Upper lobe of left lung (tissue), 4 donors: ENCODE measurements at regions not wholly inside any gene's neighbourhood (a gene's known extent, or its start where the extent isn't known, plus 50 kb on each side); places are given as distances from the start of the nearest gene placed in this dataset.

Source experiments
- CTCF ChIP-seq, 6 experiments: fragments of 450-650 bp in 4 of 6; fragments of 200-600 bp in 2 of 6; sonication (generic) in 2 of 6; IDR thresholded peaks; one replicate each; pipeline ENCODE4 v1.5.1; 2016 to 2019; ENCODE audit warnings: antibody characterized with exemption in 6 of 6
- POLR2A ChIP-seq, 4 donors: fragments of 450-650 bp; IDR thresholded peaks; one replicate each; pipeline ENCODE4 v1.5.1; 2016 to 2017; ENCODE audit warnings: antibody characterized with exemption in 4 of 4, mild to moderate bottlenecking in 2 of 4
- POLR2AphosphoS5 ChIP-seq, 2 donors: sonication (generic); formaldehyde crosslinking; IDR thresholded peaks; one replicate each; pipeline ENCODE4 v1.5.1; 2017; ENCODE audit warnings: antibody characterized with exemption in 2 of 2

- no peak for TF ChIP-seq POLR2A (IDR thresholded peaks at IDR 0.05)
- TF ChIP-seq CTCF (IDR thresholded peaks at IDR 0.05) = no peak
- TF ChIP-seq POLR2AphosphoS5 (IDR thresholded peaks at IDR 0.05) = no peak
Measured at GRCh38 chr20:48536206-48536605, 291.6 kb downstream of the PREX1 start.
